Sigmoid colon (tissue), 6 donors: ENCODE measurements at regions not wholly inside any gene's neighbourhood (a gene's known extent, or its start where the extent isn't known, plus 50 kb on each side); places are given as distances from the start of the nearest gene placed in this dataset.

Experiments used
- DNase-seq: peaks from one replicate; pipeline ENCODE4 v3.0.0-alpha.2; 2019
- H3K27ac ChIP-seq, 4 donors: fragments of 200-600 bp; sonication (generic); one replicate each; pipeline ENCODE4 v1.5.1; 2016 to 2019; ENCODE audit warnings: mild to moderate bottlenecking in 1 of 4
- H3K27me3 ChIP-seq, 3 donors: fragments of 200-600 bp; sonication (generic); one replicate each; pipeline ENCODE4 v1.5.1; 2019; ENCODE audit warnings: mild to moderate bottlenecking in 1 of 3
- H3K36me3 ChIP-seq, 4 donors: fragments of 200-600 bp; sonication (generic); one replicate each; pipeline ENCODE4 v1.5.1; 2016 to 2019
- H3K4me1 ChIP-seq, 4 donors: fragments of 200-600 bp; sonication (generic); one replicate each; pipeline ENCODE4 v1.5.1; 2017 to 2019
- H3K4me3 ChIP-seq, 4 donors: fragments of 200-600 bp; sonication (generic); one replicate each; pipeline ENCODE4 v1.5.1; 2017 to 2019; ENCODE audit warnings: mild to moderate bottlenecking in 2 of 4, moderate library complexity in 1 of 4
- H3K9me3 ChIP-seq, 4 donors: fragments of 200-600 bp in 3 of 4; sonication (generic) in 3 of 4; one replicate each; pipeline versions ENCODE4 v1.5.1 to v1.6.1; 2013 to 2019
- EP300 ChIP-seq, 4 donors: sonication (generic); formaldehyde crosslinking; IDR thresholded peaks; one replicate each; pipeline ENCODE4 v1.6.1; 2017; ENCODE audit warnings: antibody characterized with exemption in 4 of 4
- POLR2A ChIP-seq, 2 donors: fragments of 450-650 bp; IDR thresholded peaks; one replicate each; pipeline ENCODE4 v1.6.1; 2016; ENCODE audit warnings: antibody characterized with exemption in 2 of 2, mild to moderate bottlenecking in 2 of 2, moderate library complexity in 2 of 2
- POLR2AphosphoS5 ChIP-seq, 4 donors: sonication (generic); formaldehyde crosslinking; IDR thresholded peaks; one replicate each; pipeline ENCODE4 v1.6.1; 2017; ENCODE audit warnings: antibody characterized with exemption in 4 of 4
- WGBS, 2 donors: extraction: QIAGEN DNeasy Blood & Tissue Kit; methylation state at CpG; one replicate each; pipeline ENCODE4 v1.1.7; 2013; 5-methylcytosine and 5-hydroxymethylcytosine counted together
- intact Hi-C: fragments of 100-400 bp; cut with DNase I; formaldehyde crosslinking; loops from one replicate; pipeline ENCODE4 v1.15.1; 2023
- TF ChIP-seq, protein P1 (sequence below), 4 experiments: fragments of 450-650 bp in 3 of 4; fragments of 200-600 bp in 1 of 4; IDR thresholded peaks; one replicate each; pipeline ENCODE4 v1.5.1; 2016 to 2019; ENCODE audit warnings: antibody characterized with exemption in 4 of 4, mild to moderate bottlenecking in 3 of 4, moderate library complexity in 2 of 4
- donor health status: healthy with polysubstance abuse.
- donor health status: healthy.

DNA sequence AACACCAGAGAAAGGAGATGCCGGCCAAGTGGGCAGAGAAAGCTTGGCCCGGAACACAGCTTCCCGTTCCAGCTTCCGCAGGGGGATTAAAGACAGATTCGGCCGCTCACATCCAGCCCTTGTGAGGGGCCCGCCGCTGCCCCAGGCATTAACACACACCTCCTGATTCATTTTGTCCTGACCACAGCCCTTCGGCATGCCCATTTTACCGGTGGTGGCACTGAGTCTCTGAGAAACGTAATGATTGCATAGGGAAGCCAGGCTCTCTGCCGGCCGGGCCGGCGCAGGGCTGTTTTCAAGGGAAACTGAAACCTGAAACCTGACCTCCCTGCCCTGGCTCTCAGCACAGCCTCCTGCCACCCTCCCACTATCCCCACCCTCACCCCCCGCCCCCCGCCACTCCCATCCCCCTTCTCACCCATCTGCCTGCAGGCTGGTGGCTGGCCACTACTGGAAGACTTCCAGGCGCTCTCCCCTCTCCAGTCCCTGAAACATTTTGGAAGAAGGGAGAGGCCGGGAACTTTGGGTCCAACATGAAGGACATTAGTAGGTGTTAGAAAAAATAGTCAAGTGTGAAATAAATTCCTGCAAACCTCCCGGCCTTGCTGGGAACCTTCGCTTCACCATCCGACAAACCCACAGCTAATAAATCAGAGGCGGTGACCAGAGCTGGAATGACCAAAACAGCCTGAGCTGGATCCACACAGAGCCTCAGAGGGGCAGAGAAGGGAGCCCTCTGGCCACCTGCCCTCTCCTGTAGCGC, 83.5 kb upstream of the CUX1 start:
- TF ChIP-seq, protein P1, sequence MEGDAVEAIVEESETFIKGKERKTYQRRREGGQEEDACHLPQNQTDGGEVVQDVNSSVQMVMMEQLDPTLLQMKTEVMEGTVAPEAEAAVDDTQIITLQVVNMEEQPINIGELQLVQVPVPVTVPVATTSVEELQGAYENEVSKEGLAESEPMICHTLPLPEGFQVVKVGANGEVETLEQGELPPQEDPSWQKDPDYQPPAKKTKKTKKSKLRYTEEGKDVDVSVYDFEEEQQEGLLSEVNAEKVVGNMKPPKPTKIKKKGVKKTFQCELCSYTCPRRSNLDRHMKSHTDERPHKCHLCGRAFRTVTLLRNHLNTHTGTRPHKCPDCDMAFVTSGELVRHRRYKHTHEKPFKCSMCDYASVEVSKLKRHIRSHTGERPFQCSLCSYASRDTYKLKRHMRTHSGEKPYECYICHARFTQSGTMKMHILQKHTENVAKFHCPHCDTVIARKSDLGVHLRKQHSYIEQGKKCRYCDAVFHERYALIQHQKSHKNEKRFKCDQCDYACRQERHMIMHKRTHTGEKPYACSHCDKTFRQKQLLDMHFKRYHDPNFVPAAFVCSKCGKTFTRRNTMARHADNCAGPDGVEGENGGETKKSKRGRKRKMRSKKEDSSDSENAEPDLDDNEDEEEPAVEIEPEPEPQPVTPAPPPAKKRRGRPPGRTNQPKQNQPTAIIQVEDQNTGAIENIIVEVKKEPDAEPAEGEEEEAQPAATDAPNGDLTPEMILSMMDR (IDR thresholded peaks at IDR 0.05) = no peak
- TF ChIP-seq EP300 (IDR thresholded peaks at IDR 0.05) (no peak), POLR2A (IDR thresholded peaks at IDR 0.05) (no peak), POLR2AphosphoS5 (IDR thresholded peaks at IDR 0.05) (no peak)
- WGBS, 2 donors = 40 to 42% methylated on average over 24 of the region's 24 CpGs
- H3K9me3 ChIP-seq = no peaks in the 10 kb centered on the region
- intact Hi-C loops = no loop called here
- H3K27ac ChIP-seq = peak overlapping the region; percentile 54 to 67 (median 61)
- no peaks in the 10 kb centered on the region for H3K27me3 ChIP-seq
- no peaks in the 10 kb centered on the region for H3K36me3 ChIP-seq
- peak overlapping the region; percentile 5 to 51 (median 44) for H3K4me3 ChIP-seq
- peaks cover 0 to 17% (median 16%) of the 10 kb centered on the region in 4 donors for H3K4me1 ChIP-seq
- DNase-seq = no peak

DNA sequence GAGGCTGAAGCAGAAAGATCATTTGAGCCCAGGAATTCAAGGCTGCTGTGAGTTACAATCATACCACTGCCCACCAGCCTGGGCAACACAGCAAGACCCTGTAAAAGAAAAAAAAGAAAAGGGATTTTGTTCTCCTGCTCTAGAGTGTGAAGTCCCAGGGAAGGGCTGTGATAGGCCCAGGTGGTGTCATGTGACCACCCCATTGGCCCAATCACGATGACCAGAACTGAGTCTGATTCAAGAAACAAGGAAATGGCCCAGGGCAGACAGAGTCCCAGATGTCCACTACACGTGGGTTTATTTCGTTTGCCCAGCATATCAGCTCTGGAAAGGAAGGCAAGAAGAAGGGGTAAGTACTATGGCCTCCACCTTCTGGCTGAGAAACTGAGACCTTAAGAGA, 81.3 kb upstream of the CUX1 start:
- H3K27ac ChIP-seq = no peak overlapping the region
- H3K4me3 ChIP-seq = no peak overlapping the region
- DNase-seq = no peak
- H3K4me1 ChIP-seq = peaks cover 0 to 17% (median 16%) of the 10 kb centered on the region in 4 donors
- intact Hi-C loops = no loop called here
- no peaks in the 10 kb centered on the region for H3K27me3 ChIP-seq
- no peaks in the 10 kb centered on the region for H3K36me3 ChIP-seq
- WGBS, 2 donors = 78 to 90% methylated on average over 3 of the region's 3 CpGs
- no peaks in the 10 kb centered on the region for H3K9me3 ChIP-seq
- TF ChIP-seq POLR2AphosphoS5 (IDR thresholded peaks at IDR 0.05) = no peak

DNA sequence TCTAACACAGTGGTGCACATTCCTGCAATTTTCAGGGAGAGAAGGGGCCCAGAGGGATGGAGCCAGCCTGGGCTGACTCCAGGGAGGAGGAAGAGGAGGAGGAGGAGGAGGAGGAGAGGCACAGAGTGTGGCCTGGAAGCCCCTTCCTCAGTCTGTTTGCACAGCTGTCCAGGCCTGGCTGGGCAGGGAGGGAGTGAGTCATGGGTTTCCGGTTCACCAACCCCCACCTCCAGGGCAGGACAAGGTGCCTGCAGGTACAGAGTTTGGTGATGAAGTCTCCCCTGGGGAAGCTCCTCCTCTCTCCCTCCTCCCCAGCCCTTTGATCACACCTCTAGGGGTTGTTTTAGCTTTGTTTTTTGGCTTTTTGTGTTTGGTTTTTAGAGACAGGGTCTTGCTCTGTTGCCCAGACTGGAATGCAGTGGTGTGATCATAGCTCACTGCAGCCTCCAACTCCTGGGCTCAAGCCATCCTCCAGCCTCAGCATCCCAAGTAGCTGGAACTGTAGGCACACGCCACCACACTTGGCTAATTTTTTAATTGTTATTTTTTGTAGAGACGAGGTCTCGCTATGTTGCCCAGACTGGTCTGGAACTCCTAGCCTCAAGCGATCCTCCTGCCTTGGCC, 77.5 kb upstream of the CUX1 start:
- Histone ChIP-seq H3K27ac (no peak overlapping the region), H3K27me3 (peaks cover 0 to 4% (median 0%) of the 10 kb centered on the region in 3 donors), H3K4me1 (peaks cover 0 to 14% (median 10%) of the 10 kb centered on the region in 4 donors), H3K9me3 (no peaks in the 10 kb centered on the region), H3K4me3 (no peak overlapping the region), H3K36me3 (no peaks in the 10 kb centered on the region)
- WGBS, 2 donors = 81 to 83% methylated on average over 5 of the region's 5 CpGs
- TF ChIP-seq, protein P1 (IDR thresholded peaks at IDR 0.05) = no peak
- TF ChIP-seq POLR2AphosphoS5 (IDR thresholded peaks at IDR 0.05) (no peak), POLR2A (IDR thresholded peaks at IDR 0.05) (no peak), EP300 (IDR thresholded peaks at IDR 0.05) (no peak)
- intact Hi-C loops = loop anchor here (5.0 kb wide), 1 partner anchor 72 kb away; no protein-coding TSS in a partner anchor
- DNase-seq = no peak

DNA sequence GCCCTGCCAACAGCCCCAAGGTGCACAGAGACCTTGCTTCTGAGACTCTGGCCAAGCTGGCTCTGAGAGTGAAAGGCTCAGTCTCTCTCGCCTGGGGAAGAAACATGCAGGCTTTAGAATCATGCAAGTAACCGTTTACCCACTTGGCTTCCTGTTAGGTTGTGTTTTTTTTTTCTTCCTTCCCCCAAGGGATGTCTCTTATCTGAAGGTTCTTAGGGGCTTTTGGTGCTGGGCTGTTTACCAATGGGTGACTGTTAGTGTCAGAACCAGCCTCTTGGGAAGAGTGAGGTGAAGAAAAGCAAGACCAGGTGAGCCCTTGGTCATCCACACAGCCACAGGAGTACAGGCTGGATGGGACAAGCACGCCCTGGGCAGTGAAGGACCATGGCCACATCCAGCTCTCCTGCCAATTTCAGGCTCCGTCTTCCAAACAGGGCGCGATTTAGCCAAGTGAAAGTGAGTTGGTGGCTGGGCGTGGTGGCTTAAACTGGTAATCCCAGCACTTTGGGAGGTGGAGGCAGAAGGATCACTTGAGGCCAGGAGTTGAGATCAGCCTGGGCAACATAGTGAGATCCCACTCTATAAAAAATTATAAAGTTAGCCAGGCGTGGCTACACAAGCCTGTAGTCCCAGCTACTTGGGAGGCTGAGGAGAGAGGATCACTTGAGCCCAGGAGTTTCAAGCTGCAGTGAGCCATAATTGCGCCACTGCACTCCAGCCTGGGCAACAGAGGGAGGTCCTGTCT, 76.3 kb upstream of the CUX1 start:
- no peak for TF ChIP-seq POLR2A (IDR thresholded peaks at IDR 0.05)
- TF ChIP-seq EP300 (IDR thresholded peaks at IDR 0.05) = no peak
- TF ChIP-seq, protein P1 (IDR thresholded peaks at IDR 0.05) = no peak
- no peak for TF ChIP-seq POLR2AphosphoS5 (IDR thresholded peaks at IDR 0.05)
- Histone ChIP-seq H3K36me3 (no peaks in the 10 kb centered on the region), H3K27me3 (peaks cover 0 to 4% (median 0%) of the 10 kb centered on the region in 3 donors), H3K4me1 (peaks cover 0 to 14% (median 10%) of the 10 kb centered on the region in 4 donors), H3K27ac (no peak overlapping the region), H3K4me3 (no peak overlapping the region), H3K9me3 (no peaks in the 10 kb centered on the region)
- intact Hi-C loops = loop anchor here (5.0 kb wide), 1 partner anchor 71 kb away; no protein-coding TSS in a partner anchor
- WGBS, 2 donors = 50 to 54% methylated on average over 9 of the region's 9 CpGs
- DNase-seq = no peak
